ENCODE measurements at regions not wholly inside any gene's neighbourhood (a gene's known extent, or its start where the extent isn't known, plus 50 kb on each side); places are given as distances from the start of the nearest gene placed in this dataset.

- Histone ChIP-seq H3K27me3 (ENCODE audit: insufficient read depth, low read length) (no peaks in the 10 kb centered on the region), H3K79me2 (ENCODE audit: insufficient read depth, low read length) (no peaks in the 10 kb centered on the region), H3K27ac (ENCODE audit: low read depth, low read length) (peak overlapping the region; percentile 95), H2AFZ (ENCODE audit: low read depth, low read length, poor library complexity, severe bottlenecking) (peak overlapping the region; percentile 87), H3K4me1 (ENCODE audit: control insufficient read depth in 1 of 2, insufficient read depth in 2 of 2, low read length in 2 of 2) (peaks cover 12 to 24% of the 10 kb centered on the region in 2 experiments), H3K4me2 (ENCODE audit: low read length) (peak overlapping the region; percentile 91), H3K9ac (ENCODE audit: low read length) (peak overlapping the region; percentile 67), H3K9me3 (ENCODE audit: control insufficient read depth in 1 of 2, insufficient read depth in 1 of 2, low read depth in 1 of 2, low read length in 2 of 2) (no peaks in the 10 kb centered on the region), H4K20me1 (ENCODE audit: insufficient read depth) (no peaks in the 10 kb centered on the region), H3K4me3 (replicated peaks in 1 of 2; ENCODE audit: low read depth in 1 of 2, low read length in 2 of 2) (peak overlapping the region; percentile 53 to 65), H3K9me2 (ENCODE audit: insufficient read depth) (no peaks in the 10 kb centered on the region), H3K36me3 (ENCODE audit: control insufficient read depth in 1 of 2, insufficient read depth in 2 of 2, low read length in 2 of 2) (no peaks in the 10 kb centered on the region)
- DNase-seq (ENCODE audit: low read depth, low spot score) (peak; percentile 10), ATAC-seq (peak; percentile 31; the same call in 1 of the 2 replicates)
- BruUV-seq (replicated peaks) = no TSS peak
- RAD21 ChIA-PET (ENCODE audit: low non-redundant PET in 1 of 2, low total read pairs in 2 of 2, uncharacterized antibody in 2 of 2, unreplicated experiment in 2 of 2) = no interaction called here
- intact Hi-C loops (cut with micrococcal nuclease) = loop anchor here (1.0 to 5.0 kb wide), 2 partner anchors 34 to 89 kb away; partner anchors contain the start of gene ARID1B
- CTCF ChIA-PET = no interaction called here
- TF ChIP-seq SIN3A (IDR thresholded peaks at IDR 0.05; ENCODE audit: low read depth) = no peak
- TF ChIP-seq ATF3 (IDR thresholded peaks at IDR 0.05) = no peak
- no peak for TF ChIP-seq CEBPB (IDR thresholded peaks at IDR 0.05; ENCODE audit: low read depth)
- TF ChIP-seq SP1 (IDR thresholded peaks at IDR 0.05; ENCODE audit: low read depth) = peak; percentile 12; the same call in 1 of the 2 replicates
- TF ChIP-seq CBX3 (IDR thresholded peaks at IDR 0.05; ENCODE audit: low read depth) = no peak
- no peak for TF ChIP-seq EZH2 (IDR thresholded peaks at IDR 0.05)
- TF ChIP-seq EGR1 (IDR thresholded peaks at IDR 0.05; ENCODE audit: low read depth) = no peak
- TF ChIP-seq REST (IDR thresholded peaks at IDR 0.05; ENCODE audit: low read depth) = no peak
- no peak for TF ChIP-seq POLR2AphosphoS5 (IDR thresholded peaks at IDR 0.05; ENCODE audit: low read depth, low read length)
- no peak for TF ChIP-seq CTCF (IDR thresholded peaks at IDR 0.05 in 2 of 3, conservative IDR thresholded peaks at IDR 0.05 in 1 of 3; ENCODE audit: borderline replicate concordance in 1 of 3, insufficient read depth in 1 of 3, low read depth in 2 of 3, low read length in 2 of 3)
- no peak for TF ChIP-seq ZNF274 (IDR thresholded peaks at IDR 0.05; ENCODE audit: low read depth, low read length)
- TF ChIP-seq MAX (IDR thresholded peaks at IDR 0.05) = no peak; the same call in 1 of the 2 replicates
- 0 out of 2 replicates have a peak, but pooled peaks have one; percentile 4 for TF ChIP-seq FOSL1 (IDR thresholded peaks at IDR 0.05; ENCODE audit: low read depth)
- TF ChIP-seq ZBTB33 (IDR thresholded peaks at IDR 0.05; ENCODE audit: extremely low read depth, insufficient replicate concordance, low read length) = no peak
- POLR2A ChIA-PET = no interaction called here
Measured at GRCh38 chr6:156687789-156688619, 89.2 kb upstream of the ARID1B start.
